D721Med (cell line): ENCODE measurements at regions not wholly inside any gene's neighbourhood (a gene's known extent, or its start where the extent isn't known, plus 50 kb on each side); places are given as distances from the start of the nearest gene placed in this dataset.

Experiments
- DNase-seq: peaks from one replicate; pipeline ENCODE4 v3.0.0; 2011; ENCODE audit warnings: low spot score; ENCODE audit not compliant: insufficient read length
- FAIRE-seq: peaks from 2 replicates; lab custom pipeline; 2011; peaks lifted over from hg19 to GRCh38; lab: Jason Lieb, UNC
- TF ChIP-seq, protein P1 (sequence below): IDR thresholded peaks from 2 replicates; pipeline ENCODE4 v1.5.1; 2012; ENCODE audit warnings: mild to moderate bottlenecking, control low read depth; ENCODE audit not compliant: insufficient read depth; ENCODE audit errors: missing control alignments

DNA sequence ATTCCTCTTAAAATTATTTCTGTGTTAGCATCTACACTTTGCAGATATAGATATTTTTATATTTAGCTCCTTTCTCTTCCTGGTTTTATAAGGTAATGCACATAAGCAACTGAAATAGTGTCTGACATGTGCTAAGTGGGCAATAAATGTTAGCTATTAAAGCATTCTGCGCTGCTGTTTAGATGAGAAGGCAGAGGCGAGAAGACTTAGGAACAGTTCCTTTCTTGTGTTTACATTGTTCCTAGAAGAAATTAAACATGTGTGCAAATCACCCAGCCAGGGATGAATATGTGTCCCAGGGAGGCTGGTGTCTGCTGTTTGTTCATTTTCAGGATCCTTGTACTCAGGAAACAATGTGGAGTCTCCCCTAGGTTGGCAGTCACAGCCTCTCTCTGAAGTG lies 292.3 kb downstream of the PMP22 start:
- TF ChIP-seq, protein P1, sequence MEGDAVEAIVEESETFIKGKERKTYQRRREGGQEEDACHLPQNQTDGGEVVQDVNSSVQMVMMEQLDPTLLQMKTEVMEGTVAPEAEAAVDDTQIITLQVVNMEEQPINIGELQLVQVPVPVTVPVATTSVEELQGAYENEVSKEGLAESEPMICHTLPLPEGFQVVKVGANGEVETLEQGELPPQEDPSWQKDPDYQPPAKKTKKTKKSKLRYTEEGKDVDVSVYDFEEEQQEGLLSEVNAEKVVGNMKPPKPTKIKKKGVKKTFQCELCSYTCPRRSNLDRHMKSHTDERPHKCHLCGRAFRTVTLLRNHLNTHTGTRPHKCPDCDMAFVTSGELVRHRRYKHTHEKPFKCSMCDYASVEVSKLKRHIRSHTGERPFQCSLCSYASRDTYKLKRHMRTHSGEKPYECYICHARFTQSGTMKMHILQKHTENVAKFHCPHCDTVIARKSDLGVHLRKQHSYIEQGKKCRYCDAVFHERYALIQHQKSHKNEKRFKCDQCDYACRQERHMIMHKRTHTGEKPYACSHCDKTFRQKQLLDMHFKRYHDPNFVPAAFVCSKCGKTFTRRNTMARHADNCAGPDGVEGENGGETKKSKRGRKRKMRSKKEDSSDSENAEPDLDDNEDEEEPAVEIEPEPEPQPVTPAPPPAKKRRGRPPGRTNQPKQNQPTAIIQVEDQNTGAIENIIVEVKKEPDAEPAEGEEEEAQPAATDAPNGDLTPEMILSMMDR = no peak
- FAIRE-seq = no peak

DNA sequence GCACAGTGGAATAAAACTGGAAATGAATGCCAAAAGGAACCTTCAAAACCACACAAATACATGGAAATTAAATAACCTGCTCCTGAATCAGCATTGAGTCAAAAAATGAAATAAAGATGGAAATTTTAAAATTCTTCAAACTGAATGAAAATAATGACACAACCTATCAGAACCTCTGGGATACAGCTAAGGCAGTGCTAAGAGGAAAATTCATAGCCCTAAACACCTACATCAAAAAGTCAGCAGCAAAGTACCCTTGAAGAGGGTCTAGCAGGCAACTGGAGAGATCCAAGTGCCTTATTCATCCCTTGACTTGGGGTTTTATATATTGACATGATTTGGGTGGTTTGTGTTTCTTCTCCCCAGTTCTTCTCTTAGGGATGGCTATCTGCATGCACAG lies 294.1 kb downstream of the PMP22 start:
- no peak for FAIRE-seq
- TF ChIP-seq, protein P1 = no peak

More for the DNA sequence above, 292.3 kb downstream of the PMP22 start:
- DNase-seq = no peak

DNA sequence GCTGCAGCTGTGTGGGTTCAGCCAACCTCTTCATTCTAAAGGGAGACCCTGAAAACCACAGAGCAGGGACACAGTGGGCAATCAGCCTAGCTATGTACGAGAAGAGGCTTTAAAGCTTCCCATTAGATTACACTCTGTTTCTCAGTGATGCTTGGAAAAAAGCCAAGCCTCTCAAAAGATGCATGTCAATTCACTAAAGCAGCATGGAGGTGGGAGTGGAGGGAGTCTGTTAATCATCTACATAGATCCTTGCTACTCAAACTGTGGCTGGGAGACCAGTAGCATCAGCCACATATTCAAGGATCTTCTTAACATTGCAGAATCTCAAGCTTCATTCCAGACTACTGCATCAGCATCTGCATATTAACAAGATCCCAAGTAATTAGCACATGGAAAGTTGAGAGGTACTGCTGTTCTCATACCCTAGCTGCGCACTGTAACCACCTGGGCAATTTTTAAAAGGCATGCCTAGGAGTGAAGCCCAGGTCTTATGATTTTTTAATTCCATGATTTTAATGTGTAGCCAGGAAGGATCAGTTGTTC lies 305.9 kb downstream of the PMP22 start:
- no peak for FAIRE-seq

More for the DNA sequence above, 294.1 kb downstream of the PMP22 start:
- no peak for DNase-seq

DNA sequence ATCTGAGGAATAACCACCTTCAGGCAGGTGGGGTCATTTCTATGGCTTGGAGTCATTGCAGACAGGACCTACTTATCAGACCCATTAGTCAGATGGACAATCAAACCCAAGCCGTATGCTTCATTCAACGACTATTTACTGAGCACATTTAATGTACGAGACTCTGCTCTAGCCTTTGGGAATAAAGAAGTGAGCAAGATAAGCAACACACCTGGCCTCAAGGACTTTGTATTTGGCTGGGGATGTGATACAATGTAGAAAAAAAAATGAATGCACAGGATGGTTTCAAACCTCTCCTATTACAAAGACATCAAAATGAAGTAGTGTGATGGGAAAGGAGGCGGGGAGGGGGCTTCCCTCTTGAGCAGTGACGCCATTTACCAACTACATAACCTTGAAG lies 311.7 kb downstream of the PMP22 start:
- TF ChIP-seq, protein P1 = no peak
- DNase-seq (no peak), FAIRE-seq (no peak)

More for the DNA sequence above, 305.9 kb downstream of the PMP22 start:
- TF ChIP-seq, protein P1 = no peak
- DNase-seq = no peak

DNA sequence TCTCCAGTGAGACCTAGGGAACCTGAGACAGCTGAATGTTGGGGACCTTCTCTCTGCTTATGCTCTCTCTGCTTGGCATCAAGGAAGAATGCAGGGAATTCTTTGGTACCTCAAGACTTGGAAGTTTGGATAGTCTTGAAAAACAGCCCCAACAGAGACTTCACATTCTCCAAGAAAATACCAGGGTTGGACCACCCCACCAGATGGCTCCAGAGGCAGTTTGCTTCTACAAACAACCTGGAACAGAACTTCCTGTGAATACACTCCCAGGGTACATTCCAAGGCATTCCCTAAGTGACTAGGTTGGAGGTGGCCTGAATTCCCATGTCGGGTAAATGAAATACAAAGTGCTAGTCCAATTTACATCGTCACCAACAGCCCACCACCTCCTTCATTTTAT lies 314.4 kb downstream of the PMP22 start:
- no peak for FAIRE-seq
- TF ChIP-seq, protein P1 = no peak
- DNase-seq = no peak

DNA sequence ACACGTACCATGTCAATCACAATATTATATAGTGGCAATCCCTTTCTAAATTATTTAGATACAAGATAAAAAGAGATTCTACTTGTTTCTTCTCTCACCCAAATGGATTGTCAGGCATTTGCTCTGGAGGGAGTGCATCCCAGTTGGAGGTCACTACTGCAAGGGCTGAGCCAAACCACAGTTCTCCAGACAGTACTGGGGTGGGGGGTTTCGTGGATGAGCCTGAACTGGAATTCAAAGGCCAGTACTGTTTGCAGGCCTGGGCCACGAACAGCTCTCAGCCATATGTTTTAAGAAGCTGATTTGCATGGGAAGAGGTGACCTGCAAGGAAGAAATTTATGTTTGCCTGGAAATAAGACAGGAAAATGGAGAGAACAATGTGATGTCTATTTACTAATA lies 314.9 kb downstream of the PMP22 start:
- TF ChIP-seq, protein P1 = no peak
- DNase-seq (no peak), FAIRE-seq (no peak)

DNA sequence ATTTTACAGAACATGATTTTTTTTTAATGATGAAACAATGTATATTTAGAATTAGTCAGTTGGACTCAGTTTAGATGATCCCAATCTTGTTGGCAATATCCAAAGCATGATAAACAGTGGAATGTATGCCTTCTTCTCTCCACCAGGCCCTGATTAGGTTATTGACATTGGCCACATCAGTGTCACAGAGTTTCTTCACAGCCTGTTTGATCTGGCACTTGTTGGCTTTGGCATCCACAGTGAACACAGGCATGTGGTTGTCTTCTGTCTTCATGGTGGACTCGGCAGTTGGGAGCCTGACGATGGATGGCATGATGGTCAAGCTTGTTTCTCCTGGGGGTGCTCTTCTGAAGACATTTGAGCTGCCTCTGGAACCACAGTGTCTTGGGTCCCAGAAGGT lies 317.5 kb downstream of the PMP22 start:
- FAIRE-seq (no peak), DNase-seq (no peak)
- TF ChIP-seq, protein P1 = no peak
